GM18868 (cell line): ENCODE measurements at regions not wholly inside any gene's neighbourhood (a gene's known extent, or its start where the extent isn't known, plus 50 kb on each side); places are given as distances from the start of the nearest gene placed in this dataset.

ENCODE experiments used
- ATAC-seq: cut with Tn5 transposase; IDR thresholded peaks from one replicate; pipeline ENCODE4 v1.9.1; 2021; ENCODE audit warnings: mild to moderate bottlenecking, moderate library complexity; ENCODE audit not compliant: unreplicated experiment

DNA sequence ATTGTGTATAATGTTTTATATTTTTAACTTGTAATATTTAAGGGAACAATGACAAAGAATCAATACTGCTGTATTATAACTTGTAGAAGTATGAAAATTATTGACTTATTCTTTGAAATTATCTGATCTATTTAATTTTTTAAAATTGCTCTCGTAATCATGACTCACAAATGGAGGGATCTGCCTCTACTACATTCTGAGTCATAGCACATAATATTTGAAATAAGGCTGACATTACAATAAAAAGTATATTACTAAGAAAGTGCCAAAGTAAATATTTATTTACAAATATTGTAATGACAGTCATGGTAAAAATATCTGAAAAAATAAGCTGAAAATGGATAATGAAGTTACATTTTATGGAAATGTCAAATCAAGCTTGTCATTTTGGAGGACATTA lies 1144.6 kb upstream of the CDH2 start:
- ATAC-seq: no peak

DNA sequence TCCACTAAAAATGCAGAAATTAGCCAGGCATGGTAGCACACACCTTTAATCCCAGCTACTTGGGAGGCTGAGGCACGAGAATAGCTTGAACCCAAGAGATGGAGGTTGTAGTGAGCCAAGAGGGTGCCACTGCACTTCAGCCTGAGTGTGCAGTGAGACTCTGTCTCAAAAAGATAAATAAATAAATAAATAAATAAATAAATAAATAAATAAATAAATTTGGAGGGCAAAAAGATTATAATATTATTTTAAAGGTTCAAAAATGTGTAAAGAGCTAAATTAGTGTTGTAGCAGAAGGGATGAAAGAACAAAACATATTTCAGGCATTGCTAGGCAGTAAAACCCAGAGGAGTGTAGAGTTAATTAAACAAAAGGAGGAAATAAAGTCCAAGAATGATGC lies 1136.4 kb upstream of the CDH2 start:
- ATAC-seq: no peak

DNA sequence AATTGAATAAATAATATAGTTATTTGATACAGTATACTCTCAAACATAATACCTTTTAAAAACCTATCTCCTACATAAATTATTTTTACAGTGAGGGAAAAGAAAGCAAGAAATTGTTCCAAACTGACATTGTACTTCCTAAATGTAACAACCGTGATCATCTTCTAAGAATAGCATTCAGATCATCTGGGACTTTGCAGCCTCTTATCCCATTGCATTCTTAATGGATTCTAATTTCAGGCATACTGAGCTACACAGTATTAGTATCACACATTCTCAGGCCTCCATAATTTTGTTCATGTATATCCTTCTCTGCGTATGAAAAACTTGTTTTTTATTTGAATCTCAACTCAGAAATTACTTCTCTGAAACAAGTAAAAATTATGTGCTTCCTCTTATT lies 1134.7 kb upstream of the CDH2 start:
- no peak for ATAC-seq

DNA sequence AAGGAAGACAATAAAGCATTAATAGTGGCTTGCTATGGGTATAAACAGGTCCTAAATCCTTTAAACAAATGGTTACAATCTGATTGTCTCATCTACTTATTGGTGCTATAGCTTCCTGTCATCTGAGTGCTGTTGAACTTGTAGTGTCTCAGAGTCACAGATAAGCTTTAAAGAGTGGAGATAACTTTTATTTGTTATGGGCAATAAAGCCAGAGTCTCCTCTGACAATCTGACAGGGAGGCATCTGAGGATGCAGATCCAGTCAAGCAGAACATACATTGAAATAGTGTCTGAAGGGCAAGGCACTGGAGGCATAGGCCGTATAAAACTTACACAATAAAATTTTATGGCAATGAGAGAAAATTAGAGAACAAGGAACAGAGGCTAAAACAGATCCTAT lies 1132.4 kb upstream of the CDH2 start:
- ATAC-seq: no peak

DNA sequence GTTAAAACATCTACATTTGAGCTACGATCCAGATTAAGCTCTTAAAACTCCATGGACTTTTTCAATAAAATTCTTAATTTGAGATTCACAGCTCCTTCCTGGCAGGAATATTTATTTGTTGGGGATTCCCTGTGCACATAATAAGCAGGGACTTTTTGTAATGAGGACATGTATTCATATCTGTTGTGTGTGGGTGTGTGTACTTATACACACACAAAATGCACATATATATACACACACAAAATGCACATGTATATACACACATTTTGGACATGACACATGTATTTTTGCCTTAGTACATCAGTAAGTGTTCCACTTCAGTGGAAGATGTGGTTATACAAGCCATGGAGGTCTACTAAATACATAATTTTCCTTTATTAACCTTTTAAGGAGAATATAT lies 1131.1 kb upstream of the CDH2 start:
- no peak for ATAC-seq

DNA sequence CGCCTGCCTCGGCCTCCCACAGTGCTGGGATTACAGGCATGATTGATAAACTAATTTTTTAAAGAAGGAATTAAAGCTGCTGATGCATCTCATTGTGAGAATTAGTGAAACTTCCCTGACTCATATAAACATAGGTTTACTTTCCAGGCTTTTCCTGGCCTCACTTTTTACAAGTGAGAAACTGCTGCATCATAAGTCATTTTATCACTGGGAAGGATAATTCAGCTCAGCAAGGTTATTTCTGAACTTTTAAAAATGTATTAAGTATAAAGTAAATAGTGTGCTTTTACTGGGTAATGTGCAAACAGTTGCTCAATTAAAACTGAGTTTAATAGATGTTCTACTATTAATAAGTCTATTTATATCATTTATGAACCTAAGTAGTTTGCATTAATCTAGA lies 1130.3 kb upstream of the CDH2 start:
- ATAC-seq: no peak

DNA sequence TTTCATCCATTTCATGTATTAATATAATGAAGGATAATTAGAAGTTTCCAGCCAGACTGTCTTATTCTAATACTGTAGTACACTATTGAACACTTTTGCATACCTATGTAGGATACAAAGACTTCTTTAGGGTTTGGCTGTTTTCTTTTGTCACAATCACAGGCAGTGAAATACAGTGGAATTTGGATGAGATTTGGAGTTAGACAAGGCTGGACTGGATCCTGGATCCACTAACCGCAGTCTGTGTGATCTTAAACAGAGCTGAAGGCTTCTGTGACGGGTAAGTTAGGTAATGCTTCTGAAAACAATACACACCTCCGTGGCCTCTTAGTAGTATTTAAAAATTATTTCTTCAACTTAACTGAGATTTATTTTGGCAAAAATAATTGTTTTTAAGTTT lies 1128.6 kb upstream of the CDH2 start:
- ATAC-seq: no peak

DNA sequence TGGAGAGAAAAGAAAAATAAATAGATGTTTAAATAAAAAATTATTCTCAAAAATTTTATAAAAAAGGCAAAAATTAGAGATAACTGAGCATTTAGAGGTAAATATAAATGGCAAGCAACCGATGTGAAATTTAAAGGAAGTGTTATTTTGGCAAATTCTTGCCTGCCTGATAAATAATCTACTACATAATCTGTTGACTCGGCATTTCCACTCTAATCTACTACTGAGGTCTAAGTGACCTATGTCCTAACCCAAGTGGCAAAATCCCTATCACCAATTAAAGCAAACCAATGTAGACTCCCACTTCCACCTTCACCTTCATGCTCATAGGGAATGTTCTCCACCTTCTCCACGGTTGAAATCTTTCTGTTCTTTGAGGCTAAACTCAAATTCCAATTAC lies 1124.1 kb upstream of the CDH2 start:
- no peak for ATAC-seq

DNA sequence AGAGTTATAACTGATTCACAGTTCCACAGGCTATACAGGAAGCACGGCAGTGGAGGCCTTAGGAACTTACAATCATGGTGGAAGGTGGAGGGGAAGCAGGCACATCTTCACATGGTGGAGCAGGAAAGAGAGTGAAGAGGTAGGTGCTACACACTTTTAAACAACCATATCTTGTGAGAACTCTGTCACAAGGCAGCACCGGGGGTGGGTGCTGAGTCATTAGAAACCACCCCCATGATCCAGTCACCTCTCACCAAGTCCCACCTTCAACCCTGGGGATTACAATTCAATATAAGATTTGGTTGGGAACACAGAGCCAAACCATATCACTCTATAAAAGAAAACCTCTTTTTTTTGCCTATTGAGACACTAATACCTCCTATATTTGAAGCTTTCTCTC lies 1108.5 kb upstream of the CDH2 start:
- ATAC-seq: no peak

DNA sequence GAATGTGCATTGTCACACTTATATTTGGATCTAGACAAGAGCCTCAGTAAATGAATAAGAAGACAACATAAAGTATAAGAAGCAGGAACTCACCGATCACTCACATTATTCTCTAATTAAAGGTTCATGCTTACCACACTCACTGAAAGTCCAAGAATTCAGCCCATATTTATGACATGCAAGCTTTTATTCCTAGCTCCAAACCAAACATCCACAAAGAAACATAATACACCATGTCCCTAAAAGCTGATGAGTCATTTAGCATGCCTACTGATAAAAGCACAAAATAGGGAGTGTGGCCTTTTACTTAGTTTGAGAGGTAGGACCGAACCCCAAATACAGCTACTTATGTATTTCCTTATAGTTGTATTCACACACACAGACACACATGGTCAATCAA lies 1094.6 kb upstream of the CDH2 start:
- no peak for ATAC-seq

DNA sequence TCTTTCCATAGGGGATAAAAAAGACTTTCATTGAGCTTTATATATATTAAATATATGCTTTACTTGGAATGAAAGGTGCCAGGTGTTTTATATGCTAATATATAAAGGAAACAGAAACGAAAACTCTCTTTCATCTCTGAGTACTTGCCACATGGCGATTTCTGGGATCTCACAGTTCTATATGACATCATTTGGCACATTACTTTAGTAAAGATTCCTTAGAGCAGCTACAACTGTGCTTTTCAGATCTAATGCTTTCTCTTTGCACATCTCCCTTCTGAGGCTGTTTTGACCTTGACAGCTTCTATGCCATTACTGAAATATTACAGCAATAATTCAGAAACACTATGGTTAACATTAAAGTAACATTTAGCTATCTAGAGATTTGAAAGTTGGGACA lies 1082.9 kb upstream of the CDH2 start:
- no peak for ATAC-seq

DNA sequence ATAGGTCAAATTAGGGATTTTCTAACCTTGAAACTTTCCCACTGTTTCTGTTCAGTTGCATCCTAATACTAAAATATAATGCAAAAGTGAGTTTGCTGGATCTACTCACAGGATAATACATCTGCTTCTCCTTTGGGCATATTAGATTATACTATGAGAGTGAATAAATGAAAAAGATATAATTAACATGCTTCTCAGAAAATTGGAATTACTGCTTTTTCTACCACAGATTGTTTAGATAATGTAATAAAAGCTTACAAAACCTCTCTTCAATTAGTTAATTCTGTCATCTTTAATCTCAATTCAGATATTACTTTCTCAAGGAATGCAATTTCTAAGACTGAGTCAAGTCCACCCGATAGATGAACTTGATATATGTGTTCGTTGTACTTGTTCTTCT lies 1077.2 kb upstream of the CDH2 start:
- ATAC-seq: no peak

DNA sequence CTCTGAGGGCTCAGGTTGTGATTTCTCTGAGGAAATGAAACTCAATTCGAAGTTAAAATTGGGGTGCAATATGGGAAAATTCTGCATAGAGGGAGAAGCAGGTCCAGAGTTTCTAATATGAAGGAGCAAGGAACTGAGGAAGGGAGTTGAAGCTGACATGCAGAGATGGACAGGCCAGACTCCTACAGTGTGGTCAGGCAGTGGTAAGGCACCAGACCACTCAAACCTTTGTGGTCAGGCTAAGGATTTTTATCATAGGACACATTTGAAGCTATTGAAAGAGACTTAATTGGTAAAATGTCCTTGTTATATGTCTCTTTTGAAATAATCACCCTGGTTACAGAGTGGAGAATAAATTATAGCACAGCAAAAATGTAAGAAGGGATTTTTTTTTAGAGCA lies 1074.8 kb upstream of the CDH2 start:
- no peak for ATAC-seq

DNA sequence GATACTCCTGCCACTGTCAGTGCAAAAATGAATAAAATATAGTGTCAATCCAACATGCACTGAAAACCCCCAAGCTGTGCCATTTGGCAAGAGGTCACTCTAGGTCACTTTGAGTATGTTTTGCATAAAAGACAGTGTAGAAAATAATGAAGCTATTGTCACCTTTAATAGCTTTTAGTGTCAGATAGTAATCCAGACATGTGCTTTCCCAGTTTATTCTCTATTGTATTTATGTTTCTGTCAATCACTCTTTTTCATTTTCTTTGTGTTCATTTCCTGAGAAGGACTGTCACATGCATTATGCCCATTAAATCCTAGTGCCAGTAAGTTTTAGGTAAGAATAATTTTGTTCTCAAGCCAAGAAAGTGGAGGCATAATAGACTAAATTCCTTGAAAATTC lies 1073.9 kb upstream of the CDH2 start:
- ATAC-seq: no peak

DNA sequence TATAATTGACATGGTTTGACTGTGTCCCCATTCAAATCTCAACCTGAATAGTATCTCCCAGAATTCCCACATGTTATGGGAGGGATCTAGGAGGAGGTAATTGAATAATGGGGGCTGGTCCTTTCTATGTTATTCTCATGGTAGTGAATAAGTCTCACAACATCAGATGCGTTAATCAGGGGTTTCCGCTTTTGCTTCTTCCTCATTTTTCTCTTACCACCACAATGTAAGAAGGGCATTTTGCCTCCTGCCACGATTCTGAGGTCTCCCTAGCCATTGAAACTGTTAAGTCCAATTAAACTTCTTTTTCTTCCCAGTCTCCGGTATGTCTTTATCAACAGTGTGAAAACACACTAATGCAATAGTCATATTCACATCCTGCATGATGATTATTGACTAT lies 1073.3 kb upstream of the CDH2 start:
- no peak for ATAC-seq

DNA sequence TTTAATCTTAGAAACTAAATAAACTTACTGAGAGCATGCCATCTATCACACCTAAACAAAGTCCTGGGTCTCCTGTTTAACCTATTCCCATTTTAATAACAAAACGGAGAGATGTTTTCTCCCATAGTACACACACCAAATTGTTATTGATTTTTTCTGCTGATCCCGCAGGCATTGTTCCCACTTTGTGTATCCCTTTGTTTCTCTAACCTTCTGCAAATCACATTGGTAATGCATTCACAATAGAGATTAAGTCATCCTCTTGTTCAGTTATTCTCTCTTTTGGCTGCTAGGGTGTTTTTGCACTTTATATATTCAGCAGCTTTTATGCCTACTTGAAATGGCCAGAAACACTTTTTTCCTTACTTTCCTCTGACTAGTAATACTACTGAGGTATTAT lies 1071.9 kb upstream of the CDH2 start:
- no peak for ATAC-seq

DNA sequence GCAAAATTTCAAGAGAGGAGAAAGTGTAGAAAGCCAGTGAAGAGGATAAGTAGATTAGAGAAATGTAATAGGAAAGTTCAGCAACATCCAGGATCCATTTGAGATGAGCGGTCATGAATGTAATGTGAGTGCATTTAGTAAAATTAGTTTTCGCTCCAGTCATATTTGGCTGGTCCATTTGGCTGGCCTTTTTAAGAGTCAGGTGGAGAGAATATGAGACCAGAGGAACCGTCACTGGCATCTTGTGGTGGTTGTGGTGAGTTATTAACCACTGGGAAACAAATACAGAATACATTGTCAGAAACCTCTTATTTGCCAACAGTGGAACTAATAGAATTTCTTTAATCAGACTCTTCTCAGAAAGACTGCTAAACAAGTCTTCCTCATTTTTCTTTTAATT lies 1064.3 kb upstream of the CDH2 start:
- no peak for ATAC-seq

DNA sequence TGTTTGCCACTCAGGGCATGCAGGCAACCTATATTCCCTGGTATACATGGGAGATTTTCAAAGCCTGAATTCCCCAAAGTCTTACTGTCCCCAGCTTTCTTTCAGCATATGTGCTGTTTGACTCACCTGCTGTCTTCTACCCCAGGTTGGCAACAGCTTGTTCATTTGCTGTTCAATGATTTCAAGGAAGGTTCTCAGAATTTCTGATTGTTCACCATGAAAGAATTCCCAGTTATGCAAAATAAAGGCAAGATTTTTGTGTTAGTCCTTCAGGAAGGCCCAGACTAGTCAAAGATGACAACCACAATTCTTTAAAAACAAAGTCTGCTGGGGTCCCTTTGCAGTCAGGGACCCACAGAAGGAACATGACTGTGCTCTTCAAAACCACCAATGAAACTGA lies 1057.8 kb upstream of the CDH2 start:
- ATAC-seq: no peak

DNA sequence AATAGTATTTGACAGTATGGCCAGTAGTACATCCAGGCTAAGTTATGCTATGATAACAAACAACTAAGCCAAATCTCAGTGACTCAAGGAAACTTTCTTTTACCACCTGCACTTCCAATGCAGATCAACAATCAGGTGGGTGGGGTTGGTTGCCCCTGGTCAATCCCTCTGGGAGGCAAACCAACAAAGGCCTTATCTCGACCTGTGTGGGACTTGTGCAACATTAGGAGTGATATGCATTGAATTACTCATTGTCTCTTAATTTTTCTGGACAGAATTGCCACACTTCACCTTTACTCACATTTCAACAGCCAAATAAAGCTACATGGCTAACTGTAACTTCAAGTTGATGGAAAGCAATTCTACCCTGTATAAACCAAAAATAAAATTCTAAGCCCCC lies 1049.3 kb upstream of the CDH2 start:
- ATAC-seq: no peak

DNA sequence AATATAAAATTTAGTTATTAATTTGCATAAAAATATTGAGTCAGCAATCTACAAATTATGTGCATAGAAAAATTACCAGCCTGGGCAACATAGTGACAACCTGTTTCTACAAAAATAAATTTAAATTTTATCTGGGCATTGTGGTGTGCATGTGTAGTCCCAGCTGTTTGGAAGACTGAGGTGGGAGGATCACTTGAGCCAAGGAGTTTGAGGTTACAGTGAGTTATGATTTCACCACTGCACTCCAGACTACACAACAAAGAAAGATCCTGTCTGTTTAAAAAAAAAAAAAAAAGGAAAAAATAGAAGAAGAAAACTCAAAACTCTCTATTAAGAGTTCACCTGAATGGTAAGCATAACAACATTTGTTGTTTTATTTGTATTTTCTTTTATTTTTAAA lies 1048.4 kb upstream of the CDH2 start:
- no peak for ATAC-seq

DNA sequence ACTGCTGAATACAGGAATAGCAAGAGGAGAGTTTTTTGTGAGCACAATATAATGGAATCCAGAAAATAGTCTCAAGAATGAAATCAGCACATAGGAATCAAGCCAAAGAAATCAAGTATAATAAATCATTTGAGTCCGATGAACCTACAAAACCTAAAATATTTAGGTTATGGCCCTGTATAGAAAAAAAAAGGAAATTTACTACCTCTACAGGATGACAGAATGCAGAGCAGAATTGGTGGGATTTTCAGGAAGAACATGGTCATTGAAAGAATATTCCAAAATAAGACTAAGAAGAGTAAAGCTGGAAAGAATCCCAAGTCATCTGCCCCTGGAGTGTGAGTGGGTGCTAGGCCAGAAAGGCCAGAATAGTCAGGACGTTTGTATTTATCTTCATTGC lies 1041.2 kb upstream of the CDH2 start:
- ATAC-seq: no peak

DNA sequence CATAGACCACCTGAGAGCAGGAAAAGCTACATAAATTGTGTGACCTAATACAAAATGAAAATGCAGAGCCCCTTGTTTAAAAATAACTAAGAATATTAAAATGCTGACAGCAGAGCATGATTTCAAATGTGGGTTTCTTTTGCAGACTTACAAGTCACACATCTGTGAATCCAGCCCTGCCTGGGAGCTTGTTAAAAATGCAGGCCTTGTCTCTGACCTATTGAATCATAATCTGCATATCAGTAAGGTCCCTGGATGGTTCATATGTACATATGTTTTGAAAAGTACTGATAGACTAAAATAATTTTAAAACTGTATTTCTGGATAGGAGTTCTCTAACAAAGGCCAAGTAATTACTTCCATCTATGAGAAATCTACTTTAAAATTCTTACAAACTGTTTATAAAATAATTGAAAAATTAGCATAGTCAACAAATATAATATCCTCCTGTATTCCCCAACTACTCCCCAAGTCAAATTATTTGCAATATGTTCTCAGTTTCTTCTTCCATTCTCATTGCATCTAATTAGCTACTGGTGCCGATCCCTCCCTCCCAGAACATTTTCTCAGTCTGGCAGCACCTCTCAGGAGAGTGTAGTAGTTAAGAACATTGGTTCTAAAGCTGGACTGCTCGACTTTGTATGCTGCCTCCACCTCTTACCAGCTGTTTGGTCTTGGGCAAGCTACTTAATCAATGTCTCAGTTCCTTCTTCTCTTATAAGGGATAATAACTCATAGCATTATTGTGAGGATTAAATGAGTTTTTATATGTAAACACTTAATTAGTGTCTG lies 1040.4 kb upstream of the CDH2 start:
- no peak for ATAC-seq

DNA sequence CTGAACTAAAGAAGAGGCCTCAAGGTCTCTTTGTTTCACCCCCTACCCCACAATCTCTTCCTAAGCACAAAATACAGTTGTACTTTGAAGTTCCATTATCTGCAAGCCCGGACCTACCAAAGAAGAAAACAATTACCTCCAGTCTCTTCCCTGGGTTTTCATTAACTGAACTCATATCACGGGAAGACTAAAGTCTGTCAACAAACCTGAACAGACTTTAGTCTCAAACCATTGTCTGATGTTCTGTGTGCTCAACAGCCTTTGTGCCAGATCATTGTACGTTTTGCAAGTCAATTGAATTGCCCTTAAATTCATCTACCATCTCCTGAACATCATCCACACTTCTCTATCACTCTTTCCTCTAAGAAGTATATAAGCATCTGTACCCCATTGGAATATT lies 1021.9 kb upstream of the CDH2 start:
- no peak for ATAC-seq
